H9 (cell line): ENCODE measurements at regions not wholly inside any gene's neighbourhood (a gene's known extent, or its start where the extent isn't known, plus 50 kb on each side); places are given as distances from the start of the nearest gene placed in this dataset.

Source experiments
- DNase-seq: peaks from one replicate; pipeline ENCODE4 v3.0.0-alpha.2; 2017
- H2AFZ ChIP-seq: one replicate; pipeline ENCODE4 v1.6.1; 2013; ENCODE audit warnings: mild to moderate bottlenecking, low read length, control low read depth, moderate library complexity
- H2AK5ac ChIP-seq: 2 replicates; pipeline ENCODE4 v1.6.1; 2013; ENCODE audit warnings: low read length, control low read depth, mixed read lengths; ENCODE audit not compliant: insufficient read length
- H2BK120ac ChIP-seq: one replicate; pipeline ENCODE4 v1.6.1; 2013; ENCODE audit warnings: low read depth, mild to moderate bottlenecking, low read length, control low read depth, inconsistent platforms; ENCODE audit not compliant: poor library complexity, severe bottlenecking
- H2BK12ac ChIP-seq: 2 replicates; pipeline ENCODE4 v1.6.1; 2013; ENCODE audit warnings: low read length, control low read depth, mixed read lengths, low read depth; ENCODE audit not compliant: insufficient read length
- H2BK15ac ChIP-seq: 2 replicates; pipeline ENCODE4 v1.6.1; 2013; ENCODE audit warnings: low read depth, low read length, control low read depth
- H2BK20ac ChIP-seq: one replicate; pipeline ENCODE4 v1.6.1; 2013; ENCODE audit warnings: low read depth, mild to moderate bottlenecking, low read length, control low read depth, inconsistent platforms; ENCODE audit not compliant: poor library complexity, severe bottlenecking
- H2BK5ac ChIP-seq: 2 replicates; pipeline ENCODE4 v1.6.1; 2013; ENCODE audit warnings: low read length, control low read depth, mixed read lengths; ENCODE audit not compliant: insufficient read length
- H3K14ac ChIP-seq: 2 replicates; pipeline ENCODE4 v1.6.1; 2013; ENCODE audit warnings: low read length, control low read depth; ENCODE audit not compliant: insufficient read depth
- H3K18ac ChIP-seq: 2 replicates; pipeline ENCODE4 v1.6.1; 2013; ENCODE audit warnings: low read depth, mild to moderate bottlenecking, mixed read lengths, low read length, control low read depth; ENCODE audit not compliant: insufficient read length
- H3K23ac ChIP-seq: 2 replicates; pipeline ENCODE4 v1.6.1; 2013; ENCODE audit warnings: low read length, control low read depth, mixed read lengths, low read depth; ENCODE audit not compliant: insufficient read length
- H3K23me2 ChIP-seq: 2 replicates; pipeline ENCODE4 v1.6.1; 2013; ENCODE audit warnings: low read depth, mild to moderate bottlenecking, mixed read lengths, low read length, control low read depth; ENCODE audit not compliant: insufficient read length, poor library complexity, severe bottlenecking
- H3K27ac ChIP-seq: 2 replicates; pipeline ENCODE4 v1.5.1; 2013; ENCODE audit warnings: low read length, control low read depth, mixed read lengths, low read depth; ENCODE audit not compliant: insufficient read length
- H3K27me3 ChIP-seq: 2 replicates; pipeline ENCODE4 v1.6.1; 2013; ENCODE audit warnings: low read length, control low read depth, inconsistent platforms; ENCODE audit not compliant: insufficient read depth
- H3K4ac ChIP-seq: 2 replicates; pipeline ENCODE4 v1.6.1; 2013; ENCODE audit warnings: low read depth, mild to moderate bottlenecking, control low read depth, inconsistent platforms, low read length, moderate library complexity
- H3K4me1 ChIP-seq: 2 replicates; pipeline ENCODE4 v1.6.1; 2013; ENCODE audit warnings: low read length, control low read depth, inconsistent platforms; ENCODE audit not compliant: insufficient read depth
- H3K4me2 ChIP-seq: 2 replicates; pipeline ENCODE4 v1.6.1; 2013; ENCODE audit warnings: low read length, control low read depth, mixed read lengths; ENCODE audit not compliant: insufficient read length, insufficient read depth
- H3K56ac ChIP-seq: 2 replicates; pipeline ENCODE4 v1.6.1; 2013; ENCODE audit warnings: low read depth, mild to moderate bottlenecking, mixed read lengths, low read length, control low read depth; ENCODE audit not compliant: insufficient read length
- H3K79me1 ChIP-seq: 2 replicates; pipeline ENCODE4 v1.6.1; 2013; ENCODE audit warnings: low read depth, mild to moderate bottlenecking, moderate library complexity, low read length, control low read depth, inconsistent platforms; ENCODE audit not compliant: insufficient read depth, poor library complexity, severe bottlenecking
- H3K79me2 ChIP-seq: 2 replicates; pipeline ENCODE4 v1.6.1; 2013; ENCODE audit warnings: low read length, control low read depth, inconsistent platforms; ENCODE audit not compliant: insufficient read depth
- H3K9ac ChIP-seq: 2 replicates; pipeline ENCODE4 v1.6.1; 2013; ENCODE audit warnings: low read length, control low read depth, mixed read lengths; ENCODE audit not compliant: insufficient read length; ENCODE audit errors: extremely low read depth
- H3K9me3 ChIP-seq: one replicate; pipeline ENCODE4 v1.6.1; 2013; ENCODE audit warnings: low read depth, low read length, inconsistent platforms; ENCODE audit not compliant: control insufficient read depth
- H3T11ph ChIP-seq: one replicate; pipeline ENCODE4 v1.6.1; 2013; ENCODE audit warnings: mild to moderate bottlenecking, low read length, control low read depth, inconsistent platforms
- H4K20me1 ChIP-seq: one replicate; pipeline ENCODE4 v1.6.1; 2013; ENCODE audit not compliant: control insufficient read depth, insufficient read length, insufficient read depth
- H4K5ac ChIP-seq: 2 replicates; pipeline ENCODE4 v1.6.1; 2013; ENCODE audit warnings: low read depth, mild to moderate bottlenecking, mixed read lengths, low read length, control low read depth; ENCODE audit not compliant: insufficient read length
- H4K8ac ChIP-seq: replicated peaks from 2 replicates; pipeline ENCODE4 v1.6.1; 2013; ENCODE audit warnings: low read length, control low read depth, mixed read lengths, low read depth; ENCODE audit not compliant: insufficient read length
- H4K91ac ChIP-seq: 2 replicates; pipeline ENCODE4 v1.6.1; 2013; ENCODE audit warnings: low read depth, mild to moderate bottlenecking, moderate library complexity, mixed read lengths, low read length, control low read depth; ENCODE audit not compliant: insufficient read length
- H3K27ac Mint-ChIP-seq, 3 experiments: 2 replicates in 2 of 3; 3 replicates in 1 of 3; pipeline ENCODE4 v1.8.0; 2020 to 2021; ENCODE audit warnings: mixed read lengths in 3 of 3, mild to moderate bottlenecking in 1 of 3, moderate library complexity in 1 of 3
- H3K27me3 Mint-ChIP-seq: 2 replicates; pipeline ENCODE4 v1.8.0; 2021; ENCODE audit warnings: low read depth, mild to moderate bottlenecking, moderate library complexity, mixed read lengths
- H3K36me3 Mint-ChIP-seq, 3 experiments: 2 replicates in 2 of 3; 3 replicates in 1 of 3; pipeline ENCODE4 v1.8.0; 2020 to 2021; ENCODE audit warnings: low read depth in 3 of 3, mixed read lengths in 3 of 3; ENCODE audit not compliant: insufficient read depth in 1 of 3
- H3K4me1 Mint-ChIP-seq, 2 experiments: 2 replicates each; pipeline ENCODE4 v1.8.0; 2020; ENCODE audit warnings: mixed read lengths in 2 of 2
- H3K4me3 Mint-ChIP-seq, 2 experiments: 2 replicates in 1 of 2; 3 replicates in 1 of 2; pipeline ENCODE4 v1.8.0; 2020 to 2021; ENCODE audit warnings: mild to moderate bottlenecking in 2 of 2, mixed read lengths in 2 of 2, moderate library complexity in 1 of 2
- H3K9me3 Mint-ChIP-seq, 2 experiments: 2 replicates in 1 of 2; 3 replicates in 1 of 2; pipeline ENCODE4 v1.8.0; 2020; ENCODE audit warnings: mild to moderate bottlenecking in 2 of 2, mixed read lengths in 2 of 2, moderate library complexity in 1 of 2
- CTCF ChIP-seq: fragments of 200-600 bp; sonication (generic); conservative IDR thresholded peaks from 3 replicates; pipeline ENCODE4 v1.8.0; 2021; ENCODE audit warnings: antibody characterized with exemption, mild to moderate bottlenecking

- no peaks in the 10 kb centered on the region for H3K23me2 ChIP-seq
- H2BK12ac ChIP-seq, result no peak overlapping the region
- no peak overlapping the region for H3K4me2 ChIP-seq
- H3K4me3 Mint-ChIP-seq, result no peak overlapping the region
- no peak overlapping the region for H3K23ac ChIP-seq
- H3K27ac Mint-ChIP-seq, result no peak overlapping the region
- H3K9me3 Mint-ChIP-seq, result peaks cover 32 to 33% of the 10 kb centered on the region in 2 experiments
- DNase-seq, result no peak
- no peak for TF ChIP-seq CTCF
- H2AFZ ChIP-seq, result no peak overlapping the region
- H2BK120ac ChIP-seq, result no peak overlapping the region
- H3T11ph ChIP-seq, result no peak overlapping the region
- no peak overlapping the region for H2BK5ac ChIP-seq
- no peak overlapping the region for H4K91ac ChIP-seq
- no peak overlapping the region for H3K27ac ChIP-seq
- H3K4me1 ChIP-seq, result no peaks in the 10 kb centered on the region; the same call in 1 of the 2 replicates
- no peak overlapping the region for H3K4ac ChIP-seq
- H4K20me1 ChIP-seq, result no peaks in the 10 kb centered on the region
- H2BK15ac ChIP-seq, result no peak overlapping the region
- no peaks in the 10 kb centered on the region for H3K79me1 ChIP-seq
- no peak overlapping the region for H4K5ac ChIP-seq
- H2BK20ac ChIP-seq, result no peak overlapping the region
- H3K27me3 Mint-ChIP-seq, result no peaks in the 10 kb centered on the region
- H3K14ac ChIP-seq, result no peak overlapping the region
- H3K18ac ChIP-seq, result no peak overlapping the region
- no peak overlapping the region for H4K8ac ChIP-seq
- H3K79me2 ChIP-seq, result no peaks in the 10 kb centered on the region
- H3K27me3 ChIP-seq, result no peaks in the 10 kb centered on the region
- H3K9ac ChIP-seq, result no peak overlapping the region
- no peak overlapping the region for H2AK5ac ChIP-seq
- peaks cover 22 to 66% (median 25%) of the 10 kb centered on the region in 3 experiments for H3K36me3 Mint-ChIP-seq
- no peak overlapping the region for H3K56ac ChIP-seq
- H3K9me3 ChIP-seq, result no peaks in the 10 kb centered on the region
- peaks cover 10 to 13% of the 10 kb centered on the region in 2 experiments for H3K4me1 Mint-ChIP-seq
These were observed 327.0 kb upstream of the ZC3H15 start for GRCh38 chr2:186159101-186159500.
